Activated CD4-positive, CD25-positive, alpha-beta regulatory T cell treated with anti-CD3 and anti-CD28 coated beads, Interleukin-2, amount 50 U/mL, for 16 hours (primary cell): ENCODE measurements at regions not wholly inside any gene's neighbourhood (a gene's known extent, or its start where the extent isn't known, plus 50 kb on each side); places are given as distances from the start of the nearest gene placed in this dataset.

Source experiments
- DNase-seq: peaks from one replicate; pipeline ENCODE4 v3.0.0-alpha.2; 2020; ENCODE audit warnings: low read depth, low spot score

GRCh38 chr13:76516586-76516985 lies 369.6 kb downstream of the KCTD12 start:
- DNase-seq = no peak

GRCh38 chr13:76516013-76516412 lies 370.2 kb downstream of the KCTD12 start:
- no peak for DNase-seq

- DNase-seq = no peak
Observed at GRCh38 chr13:76512721-76513145, 373.5 kb downstream of the KCTD12 start.

GRCh38 chr13:76505437-76505836 lies 380.8 kb downstream of the KCTD12 start:
- no peak for DNase-seq

GRCh38 chr13:76503766-76504165 lies 382.4 kb downstream of the KCTD12 start:
- no peak for DNase-seq

GRCh38 chr13:76503291-76503690 lies 382.9 kb downstream of the KCTD12 start:
- no peak for DNase-seq

GRCh38 chr13:76500894-76501293 lies 385.3 kb downstream of the KCTD12 start:
- DNase-seq = no peak

- no peak for DNase-seq
Observed at GRCh38 chr13:76499891-76500290, 386.3 kb downstream of the KCTD12 start.

- no peak for DNase-seq
Observed at GRCh38 chr13:76489274-76489673, 396.9 kb downstream of the KCTD12 start.

- DNase-seq = no peak
Observed at GRCh38 chr13:76481738-76482137, 404.5 kb downstream of the KCTD12 start.

- DNase-seq = no peak
Observed at GRCh38 chr13:76474966-76475365, 411.2 kb downstream of the KCTD12 start.

- DNase-seq = no peak
Observed at GRCh38 chr13:76474356-76474755, 411.8 kb downstream of the KCTD12 start.

GRCh38 chr13:76473552-76474134 lies 412.6 kb downstream of the KCTD12 start:
- peak; percentile 52 for DNase-seq

GRCh38 chr13:76472916-76473315 lies 413.3 kb downstream of the KCTD12 start:
- DNase-seq = no peak

GRCh38 chr13:76471486-76471885 lies 414.7 kb downstream of the KCTD12 start:
- DNase-seq = no peak

- DNase-seq = no peak
Observed at GRCh38 chr13:76470991-76471390, 415.2 kb downstream of the KCTD12 start.

GRCh38 chr13:76466043-76466442 lies 420.2 kb downstream of the KCTD12 start:
- DNase-seq = no peak

GRCh38 chr13:76463314-76463713 lies 422.9 kb downstream of the KCTD12 start:
- no peak for DNase-seq

GRCh38 chr13:76461999-76462398 lies 424.2 kb downstream of the KCTD12 start:
- no peak for DNase-seq

- DNase-seq = no peak
Observed at GRCh38 chr13:76461484-76461883, 424.7 kb downstream of the KCTD12 start.

GRCh38 chr13:76459863-76460262 lies 426.3 kb downstream of the KCTD12 start:
- DNase-seq = no peak

- no peak for DNase-seq
Observed at GRCh38 chr13:76455960-76456359, 430.2 kb downstream of the KCTD12 start.

- DNase-seq = no peak
Observed at GRCh38 chr13:76454991-76455390, 431.2 kb downstream of the KCTD12 start.

- no peak for DNase-seq
Observed at GRCh38 chr13:76449716-76450115, 436.5 kb downstream of the KCTD12 start.
